ENCODE measurements at regions not wholly inside any gene's neighbourhood (a gene's known extent, or its start where the extent isn't known, plus 50 kb on each side); places are given as distances from the start of the nearest gene placed in this dataset.

DNA sequence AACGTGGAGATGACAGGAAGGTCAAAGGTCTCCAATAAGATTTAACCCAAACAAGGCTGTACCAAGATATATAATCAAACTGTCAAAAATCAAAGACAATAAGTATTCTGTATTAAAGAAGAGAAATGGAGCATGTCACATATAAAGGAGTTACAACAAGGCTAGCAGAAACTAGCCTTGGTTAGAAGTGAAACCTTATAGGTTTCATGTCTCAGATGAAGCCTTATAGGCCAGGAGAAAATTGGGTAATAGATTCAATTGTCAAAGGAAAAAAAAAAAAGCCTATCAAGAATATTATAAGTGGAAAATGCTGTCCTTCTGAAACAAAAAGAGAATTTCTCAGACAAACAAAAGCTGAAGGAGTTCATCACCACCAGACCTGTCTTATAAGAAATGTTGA, 419.4 kb downstream of the CDH11 start (continued):
- TF ChIP-seq, protein P1, sequence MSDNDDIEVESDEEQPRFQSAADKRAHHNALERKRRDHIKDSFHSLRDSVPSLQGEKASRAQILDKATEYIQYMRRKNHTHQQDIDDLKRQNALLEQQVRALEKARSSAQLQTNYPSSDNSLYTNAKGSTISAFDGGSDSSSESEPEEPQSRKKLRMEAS (IDR thresholded peaks at IDR 0.05; ENCODE audit: low read depth, low read length) = no peak
- TF ChIP-seq KAT2A (conservative IDR thresholded peaks at IDR 0.05; ENCODE audit: control insufficient read depth, low read depth, low read length) (no peak), CHD2 (IDR thresholded peaks at IDR 0.05; ENCODE audit: borderline replicate concordance, low read depth, low read length) (no peak), BHLHE40 (IDR thresholded peaks at IDR 0.05; ENCODE audit: borderline replicate concordance in 1 of 2, low read depth in 2 of 2, low read length in 1 of 2) (no peak), POLR2A (IDR thresholded peaks at IDR 0.05; ENCODE audit: low read depth, low read length) (no peak), POLR2AphosphoS2 (IDR thresholded peaks at IDR 0.05; ENCODE audit: low read depth, low read length) (no peak)

DNA sequence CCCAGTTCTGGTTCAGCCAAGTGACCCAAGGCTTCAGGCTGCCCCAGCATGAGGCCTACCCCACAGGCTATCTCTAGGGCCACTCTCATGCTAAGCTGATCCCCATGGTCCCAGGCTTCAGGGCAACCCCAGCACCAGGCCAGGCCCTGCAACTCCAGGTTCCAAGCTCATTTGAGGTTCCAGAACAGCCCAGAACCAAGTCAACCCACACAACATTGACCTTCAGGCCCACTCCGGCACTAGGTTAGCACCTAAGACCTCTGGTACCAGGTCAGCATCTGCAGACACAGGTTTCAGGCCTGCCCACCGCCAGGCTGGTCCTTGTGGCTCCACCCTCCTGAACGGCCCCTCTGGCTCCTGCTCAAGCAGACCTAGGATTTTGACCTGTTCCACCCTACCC, 421.2 kb downstream of the CDH11 start:
- DNase-seq (ENCODE audit: low read depth, low spot score) = no peak
- TF ChIP-seq ZZZ3 (IDR thresholded peaks at IDR 0.05; ENCODE audit: control insufficient read depth, insufficient read length, low read depth) (no peak), RCOR1 (conservative IDR thresholded peaks at IDR 0.05; ENCODE audit: low read depth, low read length) (no peak), GATAD2B (conservative IDR thresholded peaks at IDR 0.05; ENCODE audit: low read depth) (no peak)
- TF ChIP-seq, protein P2, sequence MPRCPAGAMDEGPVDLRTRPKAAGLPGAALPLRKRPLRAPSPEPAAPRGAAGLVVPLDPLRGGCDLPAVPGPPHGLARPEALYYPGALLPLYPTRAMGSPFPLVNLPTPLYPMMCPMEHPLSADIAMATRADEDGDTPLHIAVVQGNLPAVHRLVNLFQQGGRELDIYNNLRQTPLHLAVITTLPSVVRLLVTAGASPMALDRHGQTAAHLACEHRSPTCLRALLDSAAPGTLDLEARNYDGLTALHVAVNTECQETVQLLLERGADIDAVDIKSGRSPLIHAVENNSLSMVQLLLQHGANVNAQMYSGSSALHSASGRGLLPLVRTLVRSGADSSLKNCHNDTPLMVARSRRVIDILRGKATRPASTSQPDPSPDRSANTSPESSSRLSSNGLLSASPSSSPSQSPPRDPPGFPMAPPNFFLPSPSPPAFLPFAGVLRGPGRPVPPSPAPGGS (IDR thresholded peaks at IDR 0.05; ENCODE audit: borderline replicate concordance, insufficient read depth, low read depth, low read length, poor library complexity, severe bottlenecking) = no peak
- in situ Hi-C loops (cut with MboI) = no loop called here
- Histone ChIP-seq H3K9me3 (replicated peaks; ENCODE audit: control insufficient read depth, insufficient read depth, low read length) (no peaks in the 10 kb centered on the region), H3K27ac (ENCODE audit: control insufficient read depth, insufficient read depth) (no peak overlapping the region), H2AFZ (ENCODE audit: control insufficient read depth, low read depth, low read length) (no peak overlapping the region), H4K20me1 (ENCODE audit: control insufficient read depth, insufficient read depth) (no peaks in the 10 kb centered on the region), H3K9ac (ENCODE audit: control insufficient read depth, insufficient read depth, low read length) (no peak overlapping the region), H3K36me3 (ENCODE audit: control insufficient read depth in 2 of 2, insufficient read depth in 2 of 2, low read length in 1 of 2) (no peaks in the 10 kb centered on the region), H3K79me2 (ENCODE audit: control insufficient read depth, insufficient read depth, low read length) (no peaks in the 10 kb centered on the region), H3K4me2 (ENCODE audit: control insufficient read depth, insufficient read depth) (no peak overlapping the region), H3K27me3 (replicated peaks in 1 of 2; ENCODE audit: control insufficient read depth in 2 of 2, insufficient read depth in 2 of 2, low read length in 1 of 2) (no peaks in the 10 kb centered on the region), H3K4me1 (ENCODE audit: control insufficient read depth, insufficient read depth, low read length) (no peaks in the 10 kb centered on the region), H3K4me3 (no peak overlapping the region)
- ChIA-PET SMC1A (ENCODE audit: uncharacterized antibody, unreplicated experiment) (no interaction called here), CTCF (no interaction called here), RAD21 (ENCODE audit: unreplicated experiment) (no interaction called here), POLR2A (no interaction called here)
- no peak for FAIRE-seq
- 0% methylated on average over 3 of the region's 3 CpGs for WGBS (ENCODE audit: insufficient coverage, insufficient replicate concordance, low lambda C conversion rate, missing lambda C conversion rate)
- ATAC-seq = no peak
- BruUV-seq (replicated peaks) = no TSS peak
- intact Hi-C loops (cut with micrococcal nuclease; ENCODE audit: unreplicated experiment) = no loop called here
